Lower lobe of right lung (tissue), 2 donors: ENCODE measurements at regions not wholly inside any gene's neighbourhood (a gene's known extent, or its start where the extent isn't known, plus 50 kb on each side); places are given as distances from the start of the nearest gene placed in this dataset.
"Not testable (repeated sequence)": the region's sequence is repeated elsewhere in the genome, so short reads cannot be mapped to it uniquely, and the experiment has no call there.

Experiments
- ATAC-seq, 2 donors: fragments of 200-7000 bp; cut with Tn5 transposase; one replicate each; pipeline ENCODE4 v1.9.1; 2020 to 2022; ENCODE audit warnings: mild to moderate bottlenecking in 2 of 2, moderate library complexity in 2 of 2
- DNase-seq: peaks from one replicate; pipeline ENCODE4 v3.0.0-alpha.2; 2020
- H3K27ac ChIP-seq: fragments of 200-600 bp; one replicate; pipeline ENCODE4 v1.8.0; 2022
- H3K27me3 ChIP-seq: fragments of 200-600 bp; one replicate; pipeline ENCODE4 v1.8.0; 2022; ENCODE audit warnings: low read depth
- H3K36me3 ChIP-seq: fragments of 200-600 bp; one replicate; pipeline ENCODE4 v1.8.0; 2022; ENCODE audit warnings: mild to moderate bottlenecking
- H3K4me1 ChIP-seq: fragments of 200-600 bp; one replicate; pipeline ENCODE4 v1.8.0; 2022
- H3K4me3 ChIP-seq: fragments of 200-600 bp; one replicate; pipeline ENCODE4 v1.8.0; 2022; ENCODE audit warnings: mild to moderate bottlenecking
- H3K9me3 ChIP-seq: fragments of 200-600 bp; one replicate; pipeline ENCODE4 v1.8.0; 2022
- CTCF ChIP-seq: fragments of 200-600 bp; IDR thresholded peaks from one replicate; pipeline ENCODE4 v1.8.0; 2022; ENCODE audit warnings: antibody characterized with exemption, mild to moderate bottlenecking
- intact Hi-C: fragments of 100-400 bp; cut with DNase I; formaldehyde crosslinking; loops from one replicate; pipeline ENCODE4 v1.11.0; 2022
- donor health status: DM: no; HTN: yes; CAD: no; lungs with severe emphysema.

GRCh38 chr2:8126783-8127182 lies 555.1 kb upstream of the ID2 start:
- no peaks in the 10 kb centered on the region for H3K36me3 ChIP-seq
- H3K27me3 ChIP-seq: no peaks in the 10 kb centered on the region
- no peak overlapping the region for H3K27ac ChIP-seq
- no peak overlapping the region for H3K4me3 ChIP-seq
- DNase-seq (no peak), ATAC-seq (no peak)
- no peaks in the 10 kb centered on the region for H3K9me3 ChIP-seq
- no peaks in the 10 kb centered on the region for H3K4me1 ChIP-seq
- no peak for TF ChIP-seq CTCF
- intact Hi-C loops: no loop called here

GRCh38 chr2:8131423-8131822 lies 550.4 kb upstream of the ID2 start:
- intact Hi-C loops, H3K4me3 ChIP-seq, H3K27me3 ChIP-seq, H3K36me3 ChIP-seq, H3K4me1 ChIP-seq, H3K9me3 ChIP-seq, ATAC-seq, DNase-seq, H3K27ac ChIP-seq: not testable (repeated sequence)

GRCh38 chr2:8132351-8132831 lies 549.5 kb upstream of the ID2 start:
- no peaks in the 10 kb centered on the region for H3K9me3 ChIP-seq
- H3K36me3 ChIP-seq: no peaks in the 10 kb centered on the region
- no peak overlapping the region for H3K27ac ChIP-seq
- no peaks in the 10 kb centered on the region for H3K27me3 ChIP-seq
- H3K4me3 ChIP-seq: no peak overlapping the region
- no peak for DNase-seq
- ATAC-seq: no peak
- H3K4me1 ChIP-seq: no peaks in the 10 kb centered on the region
- intact Hi-C loops: no loop called here
- no peak for TF ChIP-seq CTCF

GRCh38 chr2:8132879-8133278 lies 549.0 kb upstream of the ID2 start:
- Histone ChIP-seq H3K27me3 (no peaks in the 10 kb centered on the region), H3K4me3 (no peak overlapping the region), H3K9me3 (no peaks in the 10 kb centered on the region), H3K36me3 (no peaks in the 10 kb centered on the region), H3K27ac (no peak overlapping the region), H3K4me1 (no peaks in the 10 kb centered on the region)
- intact Hi-C loops: no loop called here
- no peak for ATAC-seq
- no peak for TF ChIP-seq CTCF
- no peak for DNase-seq

GRCh38 chr2:8133363-8133762 lies 548.5 kb upstream of the ID2 start:
- DNase-seq: no peak
- H3K27me3 ChIP-seq: no peaks in the 10 kb centered on the region
- H3K27ac ChIP-seq: no peak overlapping the region
- H3K36me3 ChIP-seq: no peaks in the 10 kb centered on the region
- no peak for ATAC-seq
- H3K4me1 ChIP-seq: no peaks in the 10 kb centered on the region
- TF ChIP-seq CTCF: no peak
- intact Hi-C loops: no loop called here
- no peak overlapping the region for H3K4me3 ChIP-seq
- no peaks in the 10 kb centered on the region for H3K9me3 ChIP-seq

GRCh38 chr2:8133913-8134472 lies 547.9 kb upstream of the ID2 start:
- no peak for TF ChIP-seq CTCF
- DNase-seq (no peak), ATAC-seq (no peak)
- no peak overlapping the region for H3K4me3 ChIP-seq
- intact Hi-C loops: no loop called here
- no peaks in the 10 kb centered on the region for H3K36me3 ChIP-seq
- no peaks in the 10 kb centered on the region for H3K4me1 ChIP-seq
- no peak overlapping the region for H3K27ac ChIP-seq
- H3K9me3 ChIP-seq: no peaks in the 10 kb centered on the region
- no peaks in the 10 kb centered on the region for H3K27me3 ChIP-seq
